HUES48 (cell line): ENCODE measurements at regions not wholly inside any gene's neighbourhood (a gene's known extent, or its start where the extent isn't known, plus 50 kb on each side); places are given as distances from the start of the nearest gene placed in this dataset.

ENCODE experiments used
- H3K27ac ChIP-seq: one replicate; pipeline ENCODE4 v1.7.0; 2013; ENCODE audit warnings: low read depth, low read length, inconsistent platforms
- H3K27me3 ChIP-seq: 2 replicates; pipeline ENCODE4 v1.6.1; 2013; ENCODE audit warnings: mild to moderate bottlenecking, low read length; ENCODE audit not compliant: control insufficient read depth, insufficient read depth
- H3K36me3 ChIP-seq: 2 replicates; pipeline ENCODE4 v1.6.1; 2013; ENCODE audit warnings: low read length; ENCODE audit not compliant: control insufficient read depth, insufficient read depth
- H3K4me1 ChIP-seq: 2 replicates; pipeline ENCODE4 v1.6.1; 2013; ENCODE audit warnings: mild to moderate bottlenecking, low read length; ENCODE audit not compliant: control insufficient read depth, insufficient read depth
- H3K4me3 ChIP-seq: 2 replicates; pipeline ENCODE4 v1.5.1; 2013; ENCODE audit warnings: mild to moderate bottlenecking, low read depth, low read length
- H3K9ac ChIP-seq: 2 replicates; pipeline ENCODE4 v1.6.1; 2013; ENCODE audit warnings: mild to moderate bottlenecking, low read depth, low read length, moderate library complexity
- H3K9me3 ChIP-seq: 2 replicates; pipeline ENCODE4 v1.6.1; 2013; ENCODE audit warnings: low read length; ENCODE audit not compliant: control insufficient read depth, insufficient read depth

GRCh38 chr6:9404351-9405146 is 969.2 kb upstream of the SLC35B3 start:
- Histone ChIP-seq H3K9me3 (no peaks in the 10 kb centered on the region), H3K4me3 (no peak overlapping the region), H3K27me3 (peaks cover 14% of the 10 kb centered on the region; the same call in 1 of the 2 replicates), H3K4me1 (peaks cover 6% of the 10 kb centered on the region; the same call in 1 of the 2 replicates), H3K27ac (no peak overlapping the region), H3K9ac (no peak overlapping the region), H3K36me3 (no peaks in the 10 kb centered on the region)

- H3K9me3 ChIP-seq = no peaks in the 10 kb centered on the region
- H3K9ac ChIP-seq = no peak overlapping the region
- H3K36me3 ChIP-seq = no peaks in the 10 kb centered on the region
- no peak overlapping the region for H3K4me3 ChIP-seq
- peaks cover 14% of the 10 kb centered on the region; the same call in 1 of the 2 replicates for H3K27me3 ChIP-seq
- H3K4me1 ChIP-seq = peaks cover 6% of the 10 kb centered on the region; the same call in 1 of the 2 replicates
- H3K27ac ChIP-seq = no peak overlapping the region
Observed at GRCh38 chr6:9403736-9404135, 968.4 kb upstream of the SLC35B3 start.

- no peak overlapping the region for H3K9ac ChIP-seq
- no peaks in the 10 kb centered on the region for H3K9me3 ChIP-seq
- no peak overlapping the region for H3K27ac ChIP-seq
- H3K4me3 ChIP-seq = no peak overlapping the region
- no peaks in the 10 kb centered on the region for H3K36me3 ChIP-seq
- H3K4me1 ChIP-seq = peaks cover 6% of the 10 kb centered on the region; the same call in 1 of the 2 replicates
- peaks cover 14% of the 10 kb centered on the region; the same call in 1 of the 2 replicates for H3K27me3 ChIP-seq
Observed at GRCh38 chr6:9401960-9402359, 966.6 kb upstream of the SLC35B3 start.

- H3K9me3 ChIP-seq = no peaks in the 10 kb centered on the region
- H3K27me3 ChIP-seq = peaks cover 3% of the 10 kb centered on the region; the same call in 1 of the 2 replicates
- H3K4me3 ChIP-seq = no peak overlapping the region
- H3K36me3 ChIP-seq = no peaks in the 10 kb centered on the region
- no peak overlapping the region for H3K9ac ChIP-seq
- H3K4me1 ChIP-seq = 0 out of 2 replicates have a peak, but pooled peaks cover 6% of the 10 kb centered on the region
- no peak overlapping the region for H3K27ac ChIP-seq
Observed at GRCh38 chr6:9399916-9400315, 964.6 kb upstream of the SLC35B3 start.

GRCh38 chr6:9398767-9399373 is 963.5 kb upstream of the SLC35B3 start:
- Histone ChIP-seq H3K27me3 (no peaks in the 10 kb centered on the region), H3K4me3 (no peak overlapping the region), H3K9me3 (no peaks in the 10 kb centered on the region), H3K36me3 (no peaks in the 10 kb centered on the region), H3K9ac (no peak overlapping the region), H3K27ac (no peak overlapping the region), H3K4me1 (0 out of 2 replicates have a peak, but pooled peaks cover 6% of the 10 kb centered on the region)

- Histone ChIP-seq H3K27ac (no peak overlapping the region), H3K4me1 (0 out of 2 replicates have a peak, but pooled peaks cover 6% of the 10 kb centered on the region), H3K27me3 (no peaks in the 10 kb centered on the region), H3K36me3 (no peaks in the 10 kb centered on the region), H3K4me3 (no peak overlapping the region), H3K9ac (no peak overlapping the region), H3K9me3 (no peaks in the 10 kb centered on the region)
Observed at GRCh38 chr6:9398071-9398766, 962.9 kb upstream of the SLC35B3 start.

- no peaks in the 10 kb centered on the region for H3K9me3 ChIP-seq
- H3K36me3 ChIP-seq = no peaks in the 10 kb centered on the region
- H3K4me1 ChIP-seq = no peaks in the 10 kb centered on the region
- no peaks in the 10 kb centered on the region for H3K27me3 ChIP-seq
- no peak overlapping the region for H3K4me3 ChIP-seq
- no peak overlapping the region for H3K27ac ChIP-seq
- no peak overlapping the region for H3K9ac ChIP-seq
Observed at GRCh38 chr6:9388596-9388995, 953.3 kb upstream of the SLC35B3 start.

- no peaks in the 10 kb centered on the region for H3K9me3 ChIP-seq
- no peaks in the 10 kb centered on the region for H3K27me3 ChIP-seq
- no peak overlapping the region for H3K4me3 ChIP-seq
- no peak overlapping the region for H3K27ac ChIP-seq
- H3K36me3 ChIP-seq = no peaks in the 10 kb centered on the region
- no peaks in the 10 kb centered on the region for H3K4me1 ChIP-seq
- no peak overlapping the region for H3K9ac ChIP-seq
Observed at GRCh38 chr6:9380568-9380967, 945.2 kb upstream of the SLC35B3 start.

- Histone ChIP-seq H3K36me3 (no peaks in the 10 kb centered on the region), H3K27me3 (no peaks in the 10 kb centered on the region), H3K4me1 (no peaks in the 10 kb centered on the region), H3K4me3 (no peak overlapping the region), H3K9me3 (no peaks in the 10 kb centered on the region), H3K9ac (no peak overlapping the region), H3K27ac (no peak overlapping the region)
Observed at GRCh38 chr6:9373308-9373707, 938.0 kb upstream of the SLC35B3 start.

- no peak overlapping the region for H3K27ac ChIP-seq
- H3K36me3 ChIP-seq = no peaks in the 10 kb centered on the region
- no peaks in the 10 kb centered on the region for H3K27me3 ChIP-seq
- H3K4me3 ChIP-seq = no peak overlapping the region
- no peaks in the 10 kb centered on the region for H3K9me3 ChIP-seq
- no peak overlapping the region for H3K9ac ChIP-seq
- no peaks in the 10 kb centered on the region for H3K4me1 ChIP-seq
Observed at GRCh38 chr6:9370480-9370879, 935.1 kb upstream of the SLC35B3 start.

GRCh38 chr6:9365378-9365777 is 930.0 kb upstream of the SLC35B3 start:
- H3K4me3 ChIP-seq = no peak overlapping the region

More at GRCh38 chr6:9365378-9365777, 930.0 kb upstream of the SLC35B3 start:
- no peak overlapping the region for H3K9ac ChIP-seq
- peaks cover 7% of the 10 kb centered on the region for H3K9me3 ChIP-seq
- no peak overlapping the region for H3K27ac ChIP-seq
- no peaks in the 10 kb centered on the region for H3K36me3 ChIP-seq
- no peaks in the 10 kb centered on the region for H3K4me1 ChIP-seq
- H3K27me3 ChIP-seq = no peaks in the 10 kb centered on the region
